ENCODE measurements at regions not wholly inside any gene's neighbourhood (a gene's known extent, or its start where the extent isn't known, plus 50 kb on each side); places are given as distances from the start of the nearest gene placed in this dataset.

DNA sequence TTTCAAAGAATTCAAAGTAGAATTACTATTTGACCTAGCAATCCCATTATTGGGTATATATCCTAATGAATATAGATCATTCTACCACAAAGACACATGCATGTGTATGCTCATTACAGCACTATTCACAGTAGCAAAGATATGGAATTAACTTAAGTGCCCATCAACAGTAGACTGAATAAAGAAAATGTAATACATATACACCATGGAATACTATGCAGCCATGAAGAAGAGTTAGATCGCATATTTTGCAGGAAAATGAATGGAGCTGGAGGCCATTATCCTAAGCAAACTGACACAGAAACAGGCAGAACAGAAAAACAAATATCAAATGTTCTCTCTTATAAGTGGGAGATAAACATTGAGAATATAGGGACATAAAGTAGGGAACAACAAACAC is 519.2 kb upstream of the REG3G start:
- H3K79me2 ChIP-seq (ENCODE audit: insufficient read depth, low read length) = peaks cover 88% of the 10 kb centered on the region
- no peak for TF ChIP-seq ZNF737 (CRISPR knock-in tag; IDR thresholded peaks at IDR 0.05; ENCODE audit: borderline replicate concordance)
- no peak for TF ChIP-seq RFX5 (IDR thresholded peaks at IDR 0.05; ENCODE audit: low read depth, low read length)
- no peak for TF ChIP-seq ZHX2 (IDR thresholded peaks at IDR 0.05; ENCODE audit: low read depth)
- no peak for TF ChIP-seq ZHX2 (CRISPR knock-in tag; IDR thresholded peaks at IDR 0.05; ENCODE audit: borderline replicate concordance)
- no peak for TF ChIP-seq RFX1 (IDR thresholded peaks at IDR 0.05)
- no peak for TF ChIP-seq HMG20A (CRISPR knock-in tag; IDR thresholded peaks at IDR 0.05; ENCODE audit: borderline replicate concordance)
- no peak for TF ChIP-seq ZSCAN25 (CRISPR knock-in tag; IDR thresholded peaks at IDR 0.05)
- no peak for TF ChIP-seq FOXK2 (IDR thresholded peaks at IDR 0.05)
- 0 out of 2 replicates have a peak, but pooled peaks have one; percentile 45 for TF ChIP-seq ZNF3 (CRISPR knock-in tag; IDR thresholded peaks at IDR 0.05)
- TF ChIP-seq, protein P1, sequence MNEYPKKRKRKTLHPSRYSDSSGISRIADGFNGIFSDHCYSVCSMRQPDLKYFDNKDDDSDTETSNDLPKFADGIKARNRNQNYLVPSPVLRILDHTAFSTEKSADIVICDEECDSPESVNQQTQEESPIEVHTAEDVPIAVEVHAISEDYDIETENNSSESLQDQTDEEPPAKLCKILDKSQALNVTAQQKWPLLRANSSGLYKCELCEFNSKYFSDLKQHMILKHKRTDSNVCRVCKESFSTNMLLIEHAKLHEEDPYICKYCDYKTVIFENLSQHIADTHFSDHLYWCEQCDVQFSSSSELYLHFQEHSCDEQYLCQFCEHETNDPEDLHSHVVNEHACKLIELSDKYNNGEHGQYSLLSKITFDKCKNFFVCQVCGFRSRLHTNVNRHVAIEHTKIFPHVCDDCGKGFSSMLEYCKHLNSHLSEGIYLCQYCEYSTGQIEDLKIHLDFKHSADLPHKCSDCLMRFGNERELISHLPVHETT (CRISPR knock-in tag; conservative IDR thresholded peaks at IDR 0.05) = no peak
- no peak overlapping the region for H2AFZ ChIP-seq (ENCODE audit: low read length)
- peaks cover 18% of the 10 kb centered on the region for H4K20me1 ChIP-seq (ENCODE audit: insufficient read depth, low read length)
- H3K36me3 ChIP-seq (replicated peaks in 1 of 2; ENCODE audit: control insufficient read depth in 1 of 2, insufficient read depth in 2 of 2, low read length in 2 of 2) = peaks cover 0 to 4% of the 10 kb centered on the region in 2 experiments; a peak in 1 of 5 replicates
- no TSS peak for BruUV-seq (replicated peaks)
- no peak overlapping the region for H3K27ac ChIP-seq (ENCODE audit: extremely low read length, insufficient read depth, low read length)
- peaks cover 8% of the 10 kb centered on the region; the same call in 1 of the 2 replicates for H3K9me3 ChIP-seq (ENCODE audit: low read length)
- FAIRE-seq (no peak), ATAC-seq (no peak), DNase-seq (ENCODE audit: low spot score) (no peak)
- no peak overlapping the region for H3K4me3 ChIP-seq (replicated peaks in 1 of 3; ENCODE audit: insufficient read depth in 1 of 3, low read depth in 2 of 3, low read length in 3 of 3)
- H3K27me3 ChIP-seq (ENCODE audit: control insufficient read depth in 1 of 2, insufficient read depth in 2 of 2, low read length in 2 of 2) = no peaks in the 10 kb centered on the region
- 96% methylated on average over 1 of the region's 1 CpG for WGBS (ENCODE audit: low lambda C conversion rate)
- in situ Hi-C loops (cut with HindIII; ENCODE audit: extremely low pct_ligation_motif_present, low pct_unique_long_range_greater_than_20kb) = no loop called here
- intact Hi-C loops (cut with micrococcal nuclease; ENCODE audit: unreplicated experiment) = no loop called here
- H3K4me2 ChIP-seq (ENCODE audit: low read depth, low read length) = no peak overlapping the region
- ChIA-PET POLR2A (interaction anchor here (0.9 kb wide), 1 partner anchor 35 kb away, joined by 3 read pairs; no protein-coding TSS in a partner anchor), CTCF (ENCODE audit: low intra/inter-chr PET ratio, low total read pairs) (no interaction called here)
- H3K9ac ChIP-seq (ENCODE audit: insufficient read depth, low read depth, low read length) = no peak overlapping the region
- no peaks in the 10 kb centered on the region for H3K4me1 ChIP-seq (ENCODE audit: insufficient read depth, low read length)

All from HepG2 (cell line).